Myocyte (in vitro differentiated cells): ENCODE measurements at regions not wholly inside any gene's neighbourhood (a gene's known extent, or its start where the extent isn't known, plus 50 kb on each side); places are given as distances from the start of the nearest gene placed in this dataset.

ENCODE experiments used
- DNase-seq: peaks from one replicate; pipeline ENCODE4 v3.0.0-alpha.2; 2012; ENCODE audit warnings: low read depth

GRCh38 chr1:5750186-5751162 lies 241.8 kb downstream of the NPHP4 start:
- DNase-seq, result no peak

GRCh38 chr1:5748286-5749225 lies 243.7 kb downstream of the NPHP4 start:
- no peak for DNase-seq

GRCh38 chr1:5747426-5748285 lies 244.6 kb downstream of the NPHP4 start:
- DNase-seq, result no peak

GRCh38 chr1:5746611-5747425 lies 245.4 kb downstream of the NPHP4 start:
- no peak for DNase-seq

GRCh38 chr1:5745800-5746610 lies 246.2 kb downstream of the NPHP4 start:
- peak; percentile 34 for DNase-seq

- no peak for DNase-seq
Observed at GRCh38 chr1:5744911-5745799, 247.1 kb downstream of the NPHP4 start.

- DNase-seq, result no peak
Observed at GRCh38 chr1:5744341-5744740, 247.9 kb downstream of the NPHP4 start.

- no peak for DNase-seq
Observed at GRCh38 chr1:5743435-5744095, 248.7 kb downstream of the NPHP4 start.

GRCh38 chr1:5742801-5743200 lies 249.4 kb downstream of the NPHP4 start:
- DNase-seq, result no peak

- no peak for DNase-seq
Observed at GRCh38 chr1:5742032-5742431, 250.2 kb downstream of the NPHP4 start.

GRCh38 chr1:5740865-5741860 lies 251.1 kb downstream of the NPHP4 start:
- no peak for DNase-seq

GRCh38 chr1:5740450-5740849 lies 251.8 kb downstream of the NPHP4 start:
- no peak for DNase-seq

- DNase-seq, result no peak
Observed at GRCh38 chr1:5739561-5740078, 252.6 kb downstream of the NPHP4 start.

- DNase-seq, result no peak
Observed at GRCh38 chr1:5738911-5739462, 253.2 kb downstream of the NPHP4 start.

GRCh38 chr1:5737081-5737480 lies 255.1 kb downstream of the NPHP4 start:
- DNase-seq, result no peak

- no peak for DNase-seq
Observed at GRCh38 chr1:5734996-5735395, 257.2 kb downstream of the NPHP4 start.
